Activated naive CD4-positive, alpha-beta T cell treated with anti-CD3 and anti-CD28 coated beads, Interleukin-2, amount 50 U/mL, for 72 hours (primary cell): ENCODE measurements at regions not wholly inside any gene's neighbourhood (a gene's known extent, or its start where the extent isn't known, plus 50 kb on each side); places are given as distances from the start of the nearest gene placed in this dataset.
A peak's percentile ranks its signal among the peaks of the same experiment; 100 is the strongest.

Experiments used
- ATAC-seq, 2 donors: fragments of 150-1000 bp; cut with Tn5 transposase; 2 replicates each; pipeline ENCODE4 v1.10.0; 2021; ENCODE audit warnings: mild to moderate bottlenecking in 2 of 2, moderate library complexity in 2 of 2
- DNase-seq, 2 donors: peaks; one replicate each; pipeline ENCODE4 v3.0.0; 2021 to 2022; ENCODE audit warnings: low spot score in 2 of 2
- H3K27ac Mint-ChIP-seq, 2 donors: one replicate each; pipeline ENCODE4 v1.8.0; 2022; ENCODE audit warnings: mild to moderate bottlenecking in 2 of 2, mixed read lengths in 2 of 2
- H3K36me3 Mint-ChIP-seq, 2 donors: one replicate each; pipeline ENCODE4 v1.8.0; 2022; ENCODE audit warnings: mixed read lengths in 2 of 2
- H3K9me3 Mint-ChIP-seq, 2 donors: one replicate each; pipeline ENCODE4 v1.8.0; 2022; ENCODE audit warnings: mixed read lengths in 2 of 2

GRCh38 chr1:218643281-218643680 is 298.1 kb downstream of the TGFB2 start:
- no peak for ATAC-seq
- no peaks in the 10 kb centered on the region for H3K36me3 Mint-ChIP-seq
- peaks cover 0 to 10% of the 10 kb centered on the region in 2 donors for H3K9me3 Mint-ChIP-seq
- no peak overlapping the region for H3K27ac Mint-ChIP-seq
- DNase-seq: no peak

DNA sequence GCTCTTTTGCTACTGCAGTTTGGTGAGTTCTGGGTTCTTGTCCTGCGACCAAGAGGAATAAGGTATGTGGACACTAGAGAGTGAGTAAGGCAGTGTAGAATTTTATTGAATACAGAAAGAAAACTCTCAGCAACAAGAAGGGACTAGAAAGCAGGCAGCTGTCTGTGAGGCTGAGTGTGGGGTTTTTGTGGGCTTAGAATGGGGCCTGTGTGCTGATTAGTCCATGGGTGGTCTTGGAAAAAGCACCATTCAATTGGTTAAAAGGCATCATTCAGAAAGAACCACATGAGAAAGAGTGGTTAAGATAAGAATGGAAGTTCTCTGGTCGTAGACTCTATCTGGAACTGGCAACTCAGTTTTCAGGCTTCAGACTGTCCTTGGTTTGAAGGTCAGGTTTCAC is 298.8 kb downstream of the TGFB2 start:
- DNase-seq (no peak), ATAC-seq (no peak)
- no peaks in the 10 kb centered on the region for H3K36me3 Mint-ChIP-seq
- H3K9me3 Mint-ChIP-seq: peaks cover 0 to 6% of the 10 kb centered on the region in 2 donors
- H3K27ac Mint-ChIP-seq: no peak overlapping the region

DNA sequence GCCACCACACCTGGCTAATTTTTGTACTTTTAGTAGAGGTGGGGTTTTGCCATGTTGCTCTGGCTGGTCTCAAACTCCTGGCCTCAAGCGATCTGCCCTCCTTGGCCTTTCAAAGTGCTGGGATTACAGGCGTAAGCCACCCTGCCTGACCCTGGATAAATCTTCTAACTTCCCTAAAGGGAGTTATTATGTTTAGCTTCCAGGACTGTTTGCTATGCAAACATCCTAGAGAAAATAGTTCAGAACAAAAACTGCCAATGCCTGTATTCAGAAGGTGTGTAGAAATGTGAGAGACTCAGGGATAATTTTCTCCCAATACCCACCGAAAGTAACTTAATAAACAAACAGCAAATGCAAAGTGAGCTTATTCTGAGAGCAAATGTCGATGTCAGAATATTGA is 301.2 kb downstream of the TGFB2 start:
- H3K27ac Mint-ChIP-seq: no peak overlapping the region
- ATAC-seq (no peak), DNase-seq (no peak)
- no peaks in the 10 kb centered on the region for H3K36me3 Mint-ChIP-seq
- peaks cover 6 to 22% of the 10 kb centered on the region in 2 donors for H3K9me3 Mint-ChIP-seq

- H3K9me3 Mint-ChIP-seq: peaks cover 0 to 14% of the 10 kb centered on the region in 2 donors
These were observed 311.3 kb downstream of the TGFB2 start for GRCh38 chr1:218656301-218657037.

DNA sequence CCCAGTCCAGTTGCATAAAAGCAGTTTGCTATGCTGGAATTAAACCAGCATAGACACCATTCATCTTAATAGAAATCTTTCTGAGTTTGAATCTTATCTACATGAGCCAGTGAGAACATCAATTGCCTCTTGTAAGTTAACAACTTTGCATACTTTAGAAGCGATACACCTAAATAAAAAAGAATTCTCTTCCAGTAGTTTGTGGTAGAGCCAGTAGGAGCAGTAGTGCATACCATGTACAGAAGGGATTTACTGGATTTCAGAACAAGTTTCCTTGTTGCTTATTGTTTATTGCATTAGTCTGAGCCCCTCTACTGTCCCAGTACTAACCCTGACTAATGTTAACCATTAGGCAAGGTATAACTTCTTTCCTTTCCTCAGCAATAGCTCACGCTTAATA is 313.1 kb downstream of the TGFB2 start:
- Mint-ChIP-seq H3K27ac (no peak overlapping the region), H3K36me3 (peaks cover 0 to 4% of the 10 kb centered on the region in 2 donors), H3K9me3 (peaks cover 0 to 12% of the 10 kb centered on the region in 2 donors)
- ATAC-seq: no peak
- no peak for DNase-seq

More at GRCh38 chr1:218656301-218657037, 311.3 kb downstream of the TGFB2 start:
- ATAC-seq (no peak), DNase-seq (no peak)
- Mint-ChIP-seq H3K27ac (no peak overlapping the region), H3K36me3 (peaks cover 0 to 7% of the 10 kb centered on the region in 2 donors)

DNA sequence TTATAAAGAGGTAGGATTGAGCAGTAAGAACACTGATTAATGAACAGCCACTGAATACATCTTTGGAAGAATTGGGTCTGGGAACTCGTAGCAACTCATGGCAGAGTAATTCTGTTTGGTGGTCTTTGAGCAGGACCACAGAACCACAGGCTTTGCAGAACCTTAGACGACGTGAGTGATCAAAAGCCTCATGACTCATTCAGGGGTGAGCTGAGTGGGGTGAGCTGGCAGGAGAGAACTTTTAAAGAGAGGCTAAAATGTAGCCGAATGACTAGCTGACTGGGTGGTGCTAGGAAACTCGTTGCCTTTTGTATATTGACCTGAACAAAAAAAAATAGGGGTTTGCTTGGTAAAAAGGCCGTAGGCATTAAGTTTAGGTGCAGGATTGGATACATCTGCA is 313.8 kb downstream of the TGFB2 start:
- ATAC-seq (no peak), DNase-seq (no peak)
- Mint-ChIP-seq H3K9me3 (peaks cover 0 to 10% of the 10 kb centered on the region in 2 donors), H3K36me3 (peaks cover 0 to 4% of the 10 kb centered on the region in 2 donors), H3K27ac (no peak overlapping the region)

DNA sequence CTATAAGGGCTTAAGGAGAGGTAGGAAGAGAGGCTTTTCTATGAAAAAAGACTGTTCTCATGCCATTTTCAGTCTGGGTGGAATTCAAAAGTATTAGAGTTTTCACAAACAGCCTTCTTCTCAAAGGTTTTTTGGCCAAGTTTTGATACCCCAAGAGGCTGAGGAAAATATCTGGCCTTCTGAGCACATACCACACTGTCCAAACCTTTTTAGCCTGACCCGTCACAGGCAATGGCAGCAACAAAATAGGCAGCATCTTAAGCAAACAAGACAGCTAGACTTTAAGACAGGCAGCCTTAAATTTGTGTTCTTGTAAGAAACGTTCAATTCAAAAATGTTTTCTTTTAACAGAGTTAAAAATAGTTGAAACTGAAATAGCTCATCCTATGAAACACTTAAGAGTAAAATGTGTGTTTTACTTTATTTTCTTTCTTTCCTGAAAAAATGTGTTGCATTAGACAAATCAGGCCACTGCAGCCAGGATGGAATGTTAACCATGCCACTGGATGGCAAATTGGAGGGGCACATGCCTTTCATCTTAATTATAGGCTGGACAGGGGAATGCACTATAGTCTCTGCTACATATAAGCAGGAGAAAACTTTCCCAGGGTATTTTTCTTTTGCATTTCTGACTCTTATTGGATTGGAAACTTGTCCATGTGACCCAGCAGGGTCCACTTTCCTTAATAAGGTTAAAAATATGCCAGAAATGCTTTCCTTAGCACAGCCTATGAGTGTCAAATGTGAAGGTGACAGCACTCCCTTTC is 315.0 kb downstream of the TGFB2 start:
- peaks cover 0 to 4% of the 10 kb centered on the region in 2 donors for H3K36me3 Mint-ChIP-seq
- peaks cover 0 to 9% of the 10 kb centered on the region in 2 donors for H3K9me3 Mint-ChIP-seq
- DNase-seq (no peak), ATAC-seq (no peak)
- H3K27ac Mint-ChIP-seq: no peak overlapping the region

- ATAC-seq: no peak
- H3K36me3 Mint-ChIP-seq: peaks cover 0 to 4% of the 10 kb centered on the region in 2 donors
- H3K9me3 Mint-ChIP-seq: peaks cover 0 to 7% of the 10 kb centered on the region in 2 donors
- H3K27ac Mint-ChIP-seq: no peak overlapping the region
- DNase-seq: no peak
These were observed 315.5 kb downstream of the TGFB2 start for GRCh38 chr1:218660678-218661053.

DNA sequence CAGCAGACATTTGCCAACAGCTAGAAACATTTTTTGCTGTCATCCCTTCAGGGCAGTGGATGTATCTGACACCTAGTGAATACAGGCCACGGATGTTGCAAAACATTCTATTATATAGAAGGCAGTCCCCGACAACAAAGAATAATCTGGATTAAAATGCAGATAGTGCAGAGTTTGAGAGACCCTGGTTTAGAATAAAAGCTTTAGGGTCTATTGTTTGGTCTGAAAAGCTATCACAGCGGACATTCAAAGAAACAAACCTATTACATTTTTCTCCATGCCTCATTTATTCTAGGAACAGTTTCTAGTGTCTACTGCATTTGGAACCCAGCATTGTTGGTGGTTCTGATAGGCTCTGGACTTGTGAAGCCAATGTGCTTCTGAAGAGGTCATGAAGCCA is 316.3 kb downstream of the TGFB2 start:
- DNase-seq (no peak), ATAC-seq (no peak)
- H3K27ac Mint-ChIP-seq: no peak overlapping the region
- H3K9me3 Mint-ChIP-seq: peaks cover 0 to 8% of the 10 kb centered on the region in 2 donors
- H3K36me3 Mint-ChIP-seq: peaks cover 0 to 4% of the 10 kb centered on the region in 2 donors

DNA sequence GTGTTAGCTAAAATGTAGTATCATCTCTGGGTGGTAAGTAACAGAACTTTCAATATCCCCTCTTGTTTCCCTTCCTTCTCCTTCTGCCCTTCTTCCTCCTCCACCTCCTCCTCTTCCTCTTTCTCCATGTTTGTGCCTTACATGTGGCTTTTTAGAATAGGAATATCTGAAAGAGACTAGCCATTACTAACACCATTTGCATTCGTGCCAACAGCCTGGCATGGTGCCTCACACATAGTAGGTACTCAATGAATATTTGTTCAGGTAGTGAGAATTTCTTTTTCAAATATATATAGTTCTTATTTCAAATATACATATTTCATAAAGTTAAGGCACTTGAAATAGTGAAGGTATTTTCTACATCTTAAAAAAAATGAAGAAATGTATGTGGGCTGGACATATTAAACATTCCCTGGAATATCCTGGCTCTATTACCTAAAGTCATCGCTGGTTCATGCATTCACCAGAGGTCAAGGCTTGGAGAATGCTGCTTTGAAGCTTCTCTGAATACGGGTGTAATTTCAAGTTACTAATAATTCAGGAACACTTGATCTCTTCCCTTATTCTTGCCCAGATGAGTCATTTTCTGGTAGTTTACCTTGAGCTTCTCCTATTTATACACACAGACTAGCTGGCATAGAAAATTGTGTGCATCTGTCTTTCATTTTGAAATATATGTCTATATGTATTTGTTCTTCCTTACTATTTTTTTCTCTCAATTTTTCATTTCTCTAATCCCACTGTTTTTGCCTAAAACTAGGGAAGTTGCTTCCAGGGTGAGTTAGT is 319.4 kb downstream of the TGFB2 start:
- peaks cover 0 to 11% of the 10 kb centered on the region in 2 donors for H3K9me3 Mint-ChIP-seq
- no peak for ATAC-seq

DNA sequence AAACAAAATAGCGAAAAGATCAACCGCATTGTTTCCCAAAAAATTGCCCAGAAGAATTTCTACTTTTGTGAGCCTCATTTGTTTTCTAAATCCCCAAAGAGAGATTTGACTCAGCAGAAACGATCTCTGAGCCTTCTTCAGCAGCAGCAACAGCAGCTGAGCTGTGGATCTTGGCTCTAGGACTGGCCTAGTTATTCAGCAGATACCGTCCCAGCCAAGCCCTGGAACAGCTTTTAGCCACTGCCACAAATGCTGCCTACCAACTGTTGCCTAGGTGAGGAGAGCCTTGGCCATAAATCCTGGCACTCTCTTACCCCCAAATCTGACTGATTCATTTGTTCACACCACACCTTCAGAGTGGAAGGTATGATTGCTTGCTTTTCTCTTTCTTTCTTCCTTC is 320.1 kb downstream of the TGFB2 start:
- DNase-seq (no peak), ATAC-seq (no peak)
- H3K9me3 Mint-ChIP-seq: peaks cover 3 to 14% of the 10 kb centered on the region in 2 donors
- H3K27ac Mint-ChIP-seq: no peak overlapping the region
- no peaks in the 10 kb centered on the region for H3K36me3 Mint-ChIP-seq

More for the DNA sequence above, 319.4 kb downstream of the TGFB2 start:
- Mint-ChIP-seq H3K36me3 (no peaks in the 10 kb centered on the region), H3K27ac (no peak overlapping the region)
- DNase-seq: no peak

DNA sequence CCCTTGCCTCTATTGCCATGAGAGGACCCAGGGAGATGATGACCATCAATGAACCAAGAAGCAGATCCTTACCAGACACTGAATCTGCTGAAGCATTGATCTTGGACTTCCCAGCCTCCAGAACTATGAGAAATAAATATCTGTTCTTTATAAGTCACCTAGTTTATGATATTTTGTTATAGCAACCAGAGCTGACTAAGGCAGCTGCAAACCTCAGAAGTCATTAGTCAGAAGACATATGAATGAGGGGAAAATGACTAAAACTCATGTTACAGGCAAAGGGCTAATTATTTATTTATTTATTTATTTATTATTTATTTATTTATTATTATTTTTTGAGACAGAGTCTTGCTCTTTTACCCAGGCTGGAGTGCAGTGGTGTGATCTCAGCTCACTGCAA is 321.1 kb downstream of the TGFB2 start:
- Mint-ChIP-seq H3K27ac (no peak overlapping the region), H3K9me3 (peaks cover 7 to 17% of the 10 kb centered on the region in 2 donors), H3K36me3 (no peaks in the 10 kb centered on the region)
- DNase-seq (no peak), ATAC-seq (no peak)

DNA sequence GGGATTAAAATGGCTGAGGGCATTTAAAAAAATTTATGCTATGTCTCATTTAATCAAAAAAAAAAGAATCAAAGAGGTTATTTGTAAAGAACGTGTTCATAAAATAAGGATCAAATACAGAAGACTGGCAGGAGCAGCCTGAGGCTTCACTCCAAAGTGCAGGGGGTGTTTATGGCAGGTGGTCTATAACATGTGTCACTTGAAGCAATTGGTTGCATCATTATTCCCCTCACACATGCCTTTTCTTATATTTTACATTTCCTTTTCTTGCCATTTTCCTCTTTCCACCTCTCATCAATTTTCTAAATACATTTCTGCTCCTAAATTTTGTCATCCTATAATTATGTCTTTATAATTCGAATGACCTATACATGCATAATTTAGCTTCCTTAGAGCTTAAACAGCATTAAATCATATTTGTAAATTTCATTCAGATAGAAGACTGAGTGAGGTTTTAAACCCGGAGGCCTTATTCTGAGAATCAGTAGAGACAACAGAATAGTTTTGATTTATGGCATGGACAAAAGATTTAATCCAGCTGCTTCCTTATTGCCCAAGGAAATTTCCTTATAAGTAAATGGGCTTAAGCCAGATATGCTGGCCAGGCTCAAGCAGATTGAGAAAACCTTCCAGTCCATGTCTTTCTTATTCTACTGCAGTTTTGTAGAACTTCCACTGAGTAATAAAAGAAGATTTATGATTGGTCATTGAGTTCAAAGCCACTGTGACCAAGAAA is 322.8 kb downstream of the TGFB2 start:
- no peak overlapping the region for H3K27ac Mint-ChIP-seq
- DNase-seq (no peak), ATAC-seq (no peak)
- peaks cover 7 to 17% of the 10 kb centered on the region in 2 donors for H3K9me3 Mint-ChIP-seq
- H3K36me3 Mint-ChIP-seq: no peaks in the 10 kb centered on the region

DNA sequence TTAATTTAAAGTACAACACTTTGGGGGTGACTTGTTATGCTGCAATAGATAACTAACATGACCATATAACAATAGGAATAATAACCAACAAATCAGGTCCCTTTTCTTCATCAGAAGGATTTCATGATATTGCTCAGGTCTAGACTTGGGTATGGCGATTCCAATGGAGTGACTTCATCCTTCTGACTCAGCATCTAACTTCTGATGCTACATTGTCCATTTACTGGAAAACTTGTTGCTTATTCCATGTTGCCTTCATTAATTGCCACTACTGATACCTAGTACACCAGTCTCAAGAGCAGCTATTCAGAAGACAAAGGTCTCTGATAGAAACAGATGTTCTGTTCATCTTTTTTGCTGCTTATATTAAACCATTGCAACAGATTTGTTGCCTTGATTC is 324.3 kb downstream of the TGFB2 start:
- H3K27ac Mint-ChIP-seq: no peak overlapping the region
- ATAC-seq (no peak), DNase-seq (no peak)
- no peaks in the 10 kb centered on the region for H3K36me3 Mint-ChIP-seq
- H3K9me3 Mint-ChIP-seq: peaks cover 7 to 17% of the 10 kb centered on the region in 2 donors

DNA sequence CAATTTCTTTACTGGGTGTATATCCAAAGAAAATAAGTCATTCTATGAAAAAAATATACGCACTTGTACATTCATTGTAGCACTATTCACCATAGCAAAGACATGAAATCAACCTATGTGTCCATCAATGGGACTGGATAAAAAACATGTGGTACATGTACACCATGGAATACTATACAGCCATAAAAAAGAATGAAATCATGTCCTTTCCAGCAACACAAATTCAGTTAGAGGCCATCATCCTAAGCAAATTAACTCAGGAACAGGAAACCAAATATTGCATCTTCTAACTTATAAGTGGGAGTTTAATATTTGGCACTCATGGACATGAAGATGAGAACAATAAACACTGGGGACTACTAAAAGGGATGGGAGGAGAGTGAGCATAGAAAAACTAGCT is 325.7 kb downstream of the TGFB2 start:
- Mint-ChIP-seq H3K36me3 (no peaks in the 10 kb centered on the region), H3K9me3 (peaks cover 7 to 13% of the 10 kb centered on the region in 2 donors), H3K27ac (peak overlapping the region in 1 of 2 donors; percentile 1)
- no peak for ATAC-seq
- DNase-seq: no peak

DNA sequence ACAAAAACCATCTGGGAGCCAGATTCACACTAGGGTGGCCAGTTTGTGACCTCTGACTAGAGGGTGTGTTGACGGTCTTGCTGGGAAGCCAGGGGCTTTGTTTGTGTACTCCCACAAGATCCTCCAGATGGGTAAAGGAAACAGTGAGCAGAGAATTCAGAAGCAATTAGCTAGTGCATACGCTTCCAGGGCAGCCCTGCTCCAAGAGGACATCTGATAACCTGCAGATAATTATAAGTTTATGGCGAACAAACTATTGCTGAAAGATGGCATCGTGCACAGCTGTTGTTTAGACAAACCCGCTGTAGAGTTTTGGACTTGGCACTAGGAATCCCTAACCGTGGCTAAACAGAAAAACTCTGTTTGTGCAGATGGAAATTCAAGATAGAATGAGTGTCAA is 326.4 kb downstream of the TGFB2 start:
- no peak for ATAC-seq
- H3K9me3 Mint-ChIP-seq: peaks cover 7 to 13% of the 10 kb centered on the region in 2 donors

More for the DNA sequence above, 326.4 kb downstream of the TGFB2 start:
- DNase-seq: no peak
- H3K36me3 Mint-ChIP-seq: no peaks in the 10 kb centered on the region
- H3K27ac Mint-ChIP-seq: no peak overlapping the region
